KOPT-K1 (cell line): ENCODE measurements at regions not wholly inside any gene's neighbourhood (a gene's known extent, or its start where the extent isn't known, plus 50 kb on each side); places are given as distances from the start of the nearest gene placed in this dataset.

Experiments used
- H3K27ac ChIP-seq: fragments of 200-600 bp; sonication (generic); 2 replicates; pipeline ENCODE4 v1.5.1; 2016; ENCODE audit warnings: antibody characterized with exemption, mild to moderate bottlenecking, low read depth, low read length; ENCODE audit not compliant: poor library complexity, severe bottlenecking
- H3K36me3 ChIP-seq: fragments of 200-600 bp; sonication (generic); 2 replicates; pipeline ENCODE4 v1.5.1; 2017; ENCODE audit warnings: antibody characterized with exemption, mild to moderate bottlenecking, low read length, moderate library complexity; ENCODE audit not compliant: insufficient read depth
- H3K9me3 ChIP-seq: fragments of 200-600 bp; sonication (generic); 2 replicates; pipeline ENCODE4 v1.5.1; 2017; ENCODE audit warnings: antibody characterized with exemption, low read length, mild to moderate bottlenecking; ENCODE audit not compliant: insufficient read depth, poor library complexity, severe bottlenecking

- H3K9me3 ChIP-seq: no peaks in the 10 kb centered on the region
Observed at GRCh38 chr2:58851598-58851997, 610.5 kb upstream of the FANCL start.

GRCh38 chr2:58845011-58845410 lies 603.9 kb upstream of the FANCL start:
- H3K27ac ChIP-seq: no peak overlapping the region
- no peaks in the 10 kb centered on the region for H3K9me3 ChIP-seq
- H3K36me3 ChIP-seq: no peaks in the 10 kb centered on the region

More at GRCh38 chr2:58851598-58851997, 610.5 kb upstream of the FANCL start:
- Histone ChIP-seq H3K27ac (no peak overlapping the region), H3K36me3 (no peaks in the 10 kb centered on the region)

GRCh38 chr2:58842501-58843155 lies 601.5 kb upstream of the FANCL start:
- no peaks in the 10 kb centered on the region for H3K36me3 ChIP-seq
- no peak overlapping the region for H3K27ac ChIP-seq

GRCh38 chr2:58834404-58834803 lies 593.3 kb upstream of the FANCL start:
- Histone ChIP-seq H3K9me3 (no peaks in the 10 kb centered on the region), H3K36me3 (no peaks in the 10 kb centered on the region), H3K27ac (no peak overlapping the region)

More at GRCh38 chr2:58842501-58843155, 601.5 kb upstream of the FANCL start:
- no peaks in the 10 kb centered on the region for H3K9me3 ChIP-seq

- peaks cover 8% of the 10 kb centered on the region for H3K9me3 ChIP-seq
- no peak overlapping the region for H3K27ac ChIP-seq
- H3K36me3 ChIP-seq: no peaks in the 10 kb centered on the region
Observed at GRCh38 chr2:58826795-58827194, 585.7 kb upstream of the FANCL start.

GRCh38 chr2:58812771-58813344 lies 571.7 kb upstream of the FANCL start:
- Histone ChIP-seq H3K9me3 (no peaks in the 10 kb centered on the region), H3K36me3 (no peaks in the 10 kb centered on the region), H3K27ac (no peak overlapping the region)

GRCh38 chr2:58805126-58805525 lies 564.0 kb upstream of the FANCL start:
- H3K36me3 ChIP-seq: no peaks in the 10 kb centered on the region
- no peaks in the 10 kb centered on the region for H3K9me3 ChIP-seq
- H3K27ac ChIP-seq: no peak overlapping the region

GRCh38 chr2:58803192-58803591 lies 562.1 kb upstream of the FANCL start:
- no peaks in the 10 kb centered on the region for H3K36me3 ChIP-seq
- no peaks in the 10 kb centered on the region for H3K9me3 ChIP-seq
- H3K27ac ChIP-seq: no peak overlapping the region

GRCh38 chr2:58800881-58801280 lies 559.8 kb upstream of the FANCL start:
- Histone ChIP-seq H3K9me3 (no peaks in the 10 kb centered on the region), H3K36me3 (no peaks in the 10 kb centered on the region), H3K27ac (no peak overlapping the region)

- no peaks in the 10 kb centered on the region for H3K36me3 ChIP-seq
- no peak overlapping the region for H3K27ac ChIP-seq
- no peaks in the 10 kb centered on the region for H3K9me3 ChIP-seq
Observed at GRCh38 chr2:58798676-58799208, 557.6 kb upstream of the FANCL start.

- no peaks in the 10 kb centered on the region for H3K36me3 ChIP-seq
- H3K9me3 ChIP-seq: no peaks in the 10 kb centered on the region
- H3K27ac ChIP-seq: no peak overlapping the region
Observed at GRCh38 chr2:58796239-58796910, 555.2 kb upstream of the FANCL start.

GRCh38 chr2:58794916-58795315 lies 553.8 kb upstream of the FANCL start:
- Histone ChIP-seq H3K9me3 (no peaks in the 10 kb centered on the region), H3K27ac (no peak overlapping the region), H3K36me3 (no peaks in the 10 kb centered on the region)

- Histone ChIP-seq H3K27ac (no peak overlapping the region), H3K36me3 (no peaks in the 10 kb centered on the region), H3K9me3 (no peaks in the 10 kb centered on the region)
Observed at GRCh38 chr2:58794103-58794502, 553.0 kb upstream of the FANCL start.

- no peak overlapping the region for H3K27ac ChIP-seq
- H3K36me3 ChIP-seq: no peaks in the 10 kb centered on the region
- H3K9me3 ChIP-seq: no peaks in the 10 kb centered on the region
Observed at GRCh38 chr2:58788402-58788801, 547.3 kb upstream of the FANCL start.

- Histone ChIP-seq H3K36me3 (no peaks in the 10 kb centered on the region), H3K9me3 (no peaks in the 10 kb centered on the region), H3K27ac (no peak overlapping the region)
Observed at GRCh38 chr2:58770846-58771245, 529.7 kb upstream of the FANCL start.
